Thyroid gland (tissue), 4 donors: ENCODE measurements at regions not wholly inside any gene's neighbourhood (a gene's known extent, or its start where the extent isn't known, plus 50 kb on each side); places are given as distances from the start of the nearest gene placed in this dataset.

Experiments used
- DNase-seq, 2 donors: peaks; one replicate each; pipeline ENCODE4 v3.0.0-alpha.2; 2019
- H3K27ac ChIP-seq, 3 donors: fragments of 200-600 bp; sonication (generic); 1 replicate in 2 of 3; 2 replicates in 1 of 3; pipeline ENCODE4 v1.5.1; 2016 to 2019; ENCODE audit warnings: mild to moderate bottlenecking in 1 of 3, moderate library complexity in 1 of 3
- H3K27me3 ChIP-seq: fragments of 200-600 bp; sonication (generic); one replicate; pipeline ENCODE4 v1.5.1; 2019
- H3K36me3 ChIP-seq, 2 donors: fragments of 200-600 bp; sonication (generic); one replicate each; pipeline ENCODE4 v1.5.1; 2016 to 2019
- H3K4me1 ChIP-seq, 2 donors: fragments of 200-600 bp; sonication (generic); one replicate each; pipeline ENCODE4 v1.5.1; 2017 to 2019
- H3K4me3 ChIP-seq, 3 donors: fragments of 200-600 bp; sonication (generic); replicated peaks in 1 of 3; 1 replicate in 2 of 3; 2 replicates in 1 of 3; pipeline ENCODE4 v1.5.1; 2016; ENCODE audit warnings: mild to moderate bottlenecking in 1 of 3
- H3K9me3 ChIP-seq: fragments of 200-600 bp; sonication (generic); one replicate; pipeline ENCODE4 v1.5.1; 2017
- POLR2A ChIP-seq, 2 donors: fragments of 450-650 bp; IDR thresholded peaks; one replicate each; pipeline ENCODE4 v1.6.1; 2017; ENCODE audit warnings: antibody characterized with exemption in 2 of 2, mild to moderate bottlenecking in 2 of 2, moderate library complexity in 1 of 2
- WGBS, 2 donors: methylation state at CpG; one replicate each; pipeline ENCODE4 v1.1.5; 2017; 5-methylcytosine and 5-hydroxymethylcytosine counted together
- intact Hi-C: fragments of 100-400 bp; cut with DNase I; formaldehyde crosslinking; loops from one replicate; pipeline ENCODE4 v1.15.1; 2023
- TF ChIP-seq, protein P1 (sequence below), 6 experiments: fragments of 200-600 bp in 3 of 6; fragments of 450-650 bp in 3 of 6; sonication (generic) in 3 of 6; IDR thresholded peaks; one replicate each; pipeline ENCODE4 v1.5.1; 2016 to 2019; ENCODE audit warnings: antibody characterized with exemption in 6 of 6, mild to moderate bottlenecking in 2 of 6, inconsistent platforms in 1 of 6, moderate library complexity in 1 of 6

DNA sequence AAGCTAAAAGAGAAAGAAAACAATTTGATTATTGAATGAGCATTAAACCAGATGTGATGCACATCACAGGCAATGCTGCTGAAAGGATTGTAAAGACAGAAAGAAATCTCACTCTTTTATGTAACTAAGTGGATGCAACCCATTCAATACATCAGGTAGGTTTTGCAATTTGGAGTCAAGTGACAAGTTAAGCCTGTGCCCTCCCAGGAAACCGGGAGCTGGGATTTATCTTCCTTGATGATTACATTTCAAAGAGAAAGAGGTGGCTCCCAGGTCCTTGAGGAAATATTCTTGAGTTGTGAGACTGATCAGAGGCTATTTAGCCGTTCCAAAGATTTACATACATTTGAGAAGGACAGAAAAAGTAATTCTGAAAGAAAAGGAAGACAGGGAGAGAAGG lies 219.0 kb upstream of the PROK2 start:
- H3K36me3 ChIP-seq = no peaks in the 10 kb centered on the region
- H3K27me3 ChIP-seq = no peaks in the 10 kb centered on the region
- no peak overlapping the region for H3K4me3 ChIP-seq
- H3K9me3 ChIP-seq = no peaks in the 10 kb centered on the region
- no peak for DNase-seq
- H3K4me1 ChIP-seq = no peaks in the 10 kb centered on the region
- TF ChIP-seq, protein P1, sequence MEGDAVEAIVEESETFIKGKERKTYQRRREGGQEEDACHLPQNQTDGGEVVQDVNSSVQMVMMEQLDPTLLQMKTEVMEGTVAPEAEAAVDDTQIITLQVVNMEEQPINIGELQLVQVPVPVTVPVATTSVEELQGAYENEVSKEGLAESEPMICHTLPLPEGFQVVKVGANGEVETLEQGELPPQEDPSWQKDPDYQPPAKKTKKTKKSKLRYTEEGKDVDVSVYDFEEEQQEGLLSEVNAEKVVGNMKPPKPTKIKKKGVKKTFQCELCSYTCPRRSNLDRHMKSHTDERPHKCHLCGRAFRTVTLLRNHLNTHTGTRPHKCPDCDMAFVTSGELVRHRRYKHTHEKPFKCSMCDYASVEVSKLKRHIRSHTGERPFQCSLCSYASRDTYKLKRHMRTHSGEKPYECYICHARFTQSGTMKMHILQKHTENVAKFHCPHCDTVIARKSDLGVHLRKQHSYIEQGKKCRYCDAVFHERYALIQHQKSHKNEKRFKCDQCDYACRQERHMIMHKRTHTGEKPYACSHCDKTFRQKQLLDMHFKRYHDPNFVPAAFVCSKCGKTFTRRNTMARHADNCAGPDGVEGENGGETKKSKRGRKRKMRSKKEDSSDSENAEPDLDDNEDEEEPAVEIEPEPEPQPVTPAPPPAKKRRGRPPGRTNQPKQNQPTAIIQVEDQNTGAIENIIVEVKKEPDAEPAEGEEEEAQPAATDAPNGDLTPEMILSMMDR (IDR thresholded peaks at IDR 0.05) = no peak
- TF ChIP-seq POLR2A (IDR thresholded peaks at IDR 0.05) = no peak
- WGBS, 2 donors = 78% methylated on average over 2 of the region's 2 CpGs
- intact Hi-C loops = no loop called here
- H3K27ac ChIP-seq = no peak overlapping the region

DNA sequence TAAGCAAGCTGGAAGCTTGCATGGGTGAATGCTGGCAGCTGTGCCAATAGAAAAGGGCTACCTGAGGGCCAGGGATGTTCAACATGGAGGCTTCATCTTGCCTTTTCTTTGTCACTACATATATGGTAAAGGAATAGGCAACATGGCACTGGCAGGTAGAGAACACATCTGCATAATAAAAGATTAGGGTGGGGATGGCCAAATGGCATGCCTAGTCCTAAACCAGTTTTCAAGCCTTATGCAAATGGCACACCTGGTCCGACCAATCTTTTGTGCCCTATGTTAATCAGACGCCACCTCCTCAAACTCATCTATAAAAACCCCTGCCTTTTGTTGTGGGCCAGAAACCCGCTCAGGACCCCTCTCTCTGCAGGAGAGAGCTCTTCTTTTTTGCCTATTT lies 216.8 kb upstream of the PROK2 start:
- 62 to 96% methylated on average over 3 of the region's 3 CpGs for WGBS, 2 donors
- H3K4me1 ChIP-seq = no peaks in the 10 kb centered on the region
- no peak for DNase-seq
- H3K27me3 ChIP-seq = no peaks in the 10 kb centered on the region
- TF ChIP-seq, protein P1 (IDR thresholded peaks at IDR 0.05) = no peak
- no peak for TF ChIP-seq POLR2A (IDR thresholded peaks at IDR 0.05)
- H3K36me3 ChIP-seq = no peaks in the 10 kb centered on the region
- H3K27ac ChIP-seq = no peak overlapping the region
- no peaks in the 10 kb centered on the region for H3K9me3 ChIP-seq
- intact Hi-C loops = no loop called here
- no peak overlapping the region for H3K4me3 ChIP-seq

DNA sequence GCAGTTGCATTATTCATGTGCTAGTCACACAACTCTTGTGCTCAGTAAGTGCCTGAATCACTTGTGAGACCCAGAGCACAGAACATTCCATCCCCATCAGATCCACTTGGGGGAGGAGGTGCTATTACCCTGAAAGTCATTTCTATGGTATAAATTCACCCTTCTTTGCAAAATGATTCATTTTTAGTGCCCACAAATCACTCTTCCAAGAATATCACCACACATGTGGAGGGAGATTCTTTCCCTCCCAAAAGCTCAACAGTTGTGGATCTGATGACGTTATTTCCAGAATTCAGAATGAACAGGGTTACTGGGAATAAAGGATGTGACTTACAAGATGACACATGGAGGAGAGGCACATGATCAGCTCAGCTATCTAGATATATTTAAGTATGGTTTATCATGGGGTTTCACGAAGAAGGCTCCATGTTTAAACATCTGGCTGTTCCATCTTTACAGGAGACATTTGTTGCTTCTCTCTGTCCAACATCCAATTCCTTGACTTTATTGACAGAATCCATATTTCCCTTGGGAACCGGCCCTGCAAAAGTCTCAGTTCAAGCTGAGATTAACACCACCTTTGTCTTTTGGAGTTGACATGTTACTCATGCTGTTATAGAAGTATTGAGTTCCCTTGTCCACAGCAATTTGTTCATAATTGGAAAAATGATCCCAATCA lies 214.2 kb upstream of the PROK2 start:
- Histone ChIP-seq H3K4me1 (no peaks in the 10 kb centered on the region), H3K4me3 (no peak overlapping the region), H3K9me3 (no peaks in the 10 kb centered on the region), H3K36me3 (no peaks in the 10 kb centered on the region), H3K27ac (no peak overlapping the region), H3K27me3 (no peaks in the 10 kb centered on the region)
- intact Hi-C loops = no loop called here
- TF ChIP-seq POLR2A (IDR thresholded peaks at IDR 0.05) = no peak
- TF ChIP-seq, protein P1 (IDR thresholded peaks at IDR 0.05) = no peak
- no peak for DNase-seq
- WGBS, 2 donors = 88 to 90% methylated on average over 3 of the region's 3 CpGs

DNA sequence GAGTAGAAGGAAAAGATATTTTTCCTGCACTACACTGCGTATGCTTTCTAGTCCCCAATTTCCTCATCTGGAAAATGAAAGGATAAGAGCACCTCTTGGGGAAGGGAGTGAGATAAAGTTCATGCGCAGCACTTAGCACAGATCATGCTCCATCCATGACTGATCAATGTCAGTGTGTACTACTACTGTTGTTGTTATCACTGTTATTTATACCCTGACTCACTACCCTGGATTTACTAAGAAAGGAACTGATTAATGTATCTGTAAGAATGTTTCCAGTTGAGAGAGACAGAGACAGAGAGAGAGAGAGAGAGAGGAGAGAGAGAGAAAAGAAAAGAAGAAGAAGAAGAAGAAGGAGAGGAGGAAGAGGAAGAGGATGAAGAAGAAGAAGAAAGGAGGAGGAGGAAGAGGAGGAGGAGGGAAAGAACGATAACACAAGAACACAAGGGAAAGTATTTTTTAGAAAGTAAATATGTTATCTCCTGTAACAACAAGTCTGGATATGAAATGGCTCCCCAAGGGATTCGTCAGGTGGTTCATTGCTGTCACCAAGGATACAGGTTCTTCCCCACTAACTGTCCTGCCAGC lies 212.2 kb upstream of the PROK2 start:
- no peak for DNase-seq
- intact Hi-C loops = no loop called here
- Histone ChIP-seq H3K9me3 (no peaks in the 10 kb centered on the region), H3K36me3 (no peaks in the 10 kb centered on the region), H3K4me3 (no peak overlapping the region), H3K27me3 (no peaks in the 10 kb centered on the region), H3K27ac (no peak overlapping the region), H3K4me1 (no peaks in the 10 kb centered on the region)
- 85 to 87% methylated on average over 4 of the region's 4 CpGs for WGBS, 2 donors
- TF ChIP-seq, protein P1 (IDR thresholded peaks at IDR 0.05) = no peak
- TF ChIP-seq POLR2A (IDR thresholded peaks at IDR 0.05) = no peak

DNA sequence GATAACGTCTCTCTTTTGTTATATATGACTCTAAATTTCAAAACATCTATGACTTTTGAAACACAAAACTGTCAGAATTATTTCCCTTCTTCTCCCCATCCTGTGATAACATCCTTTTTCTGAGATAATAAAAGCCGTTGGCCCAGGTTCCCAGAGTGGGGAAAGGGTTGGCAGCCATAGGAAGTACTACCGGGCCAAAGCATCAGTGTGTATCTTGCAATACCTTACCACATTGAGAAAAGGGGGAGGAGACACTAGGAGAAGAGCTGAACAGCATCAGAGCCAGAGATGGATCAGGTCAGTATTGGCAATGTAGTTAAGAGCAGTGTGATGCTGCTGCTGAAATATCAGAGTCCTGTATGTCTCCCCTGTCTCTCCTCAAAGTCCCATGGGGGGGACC lies 210.0 kb upstream of the PROK2 start:
- DNase-seq = no peak
- intact Hi-C loops = no loop called here
- no peaks in the 10 kb centered on the region for H3K27me3 ChIP-seq
- no peaks in the 10 kb centered on the region for H3K4me1 ChIP-seq
- no peak overlapping the region for H3K27ac ChIP-seq
- no peaks in the 10 kb centered on the region for H3K36me3 ChIP-seq
- no peaks in the 10 kb centered on the region for H3K9me3 ChIP-seq
- no peak overlapping the region for H3K4me3 ChIP-seq
- 45 to 49% methylated on average over 3 of the region's 3 CpGs for WGBS, 2 donors
- no peak for TF ChIP-seq POLR2A (IDR thresholded peaks at IDR 0.05)
- TF ChIP-seq, protein P1 (IDR thresholded peaks at IDR 0.05) = no peak
